ENCODE measurements at regions not wholly inside any gene's neighbourhood (a gene's known extent, or its start where the extent isn't known, plus 50 kb on each side); places are given as distances from the start of the nearest gene placed in this dataset.

GRCh38 chr3:180131169-180131568 lies 94.4 kb upstream of the PEX5L start:
- TF ChIP-seq ZNF232 (CRISPR knock-in tag; IDR thresholded peaks at IDR 0.05) (no peak), CTCF (IDR thresholded peaks at IDR 0.05) (no peak), USF2 (CRISPR knock-in tag; IDR thresholded peaks at IDR 0.05) (no peak), CREB1 (CRISPR knock-in tag; IDR thresholded peaks at IDR 0.05) (no peak), ZNF425 (CRISPR knock-in tag; conservative IDR thresholded peaks at IDR 0.05) (no peak), TCF7 (CRISPR knock-in tag; IDR thresholded peaks at IDR 0.05; ENCODE audit: low read depth) (no peak), NFATC4 (CRISPR knock-in tag; IDR thresholded peaks at IDR 0.05) (no peak), SMAD4 (CRISPR knock-in tag; IDR thresholded peaks at IDR 0.05) (no peak), USF1 (CRISPR knock-in tag; IDR thresholded peaks at IDR 0.05) (no peak)

Data from WTC11 (cell line).